HG02642 (cell line): ENCODE measurements at regions not wholly inside any gene's neighbourhood (a gene's known extent, or its start where the extent isn't known, plus 50 kb on each side); places are given as distances from the start of the nearest gene placed in this dataset.

Experiments
- ATAC-seq: cut with Tn5 transposase; IDR thresholded peaks from one replicate; pipeline ENCODE4 v1.9.1; 2021; ENCODE audit warnings: mild to moderate bottlenecking; ENCODE audit not compliant: unreplicated experiment, poor library complexity

DNA sequence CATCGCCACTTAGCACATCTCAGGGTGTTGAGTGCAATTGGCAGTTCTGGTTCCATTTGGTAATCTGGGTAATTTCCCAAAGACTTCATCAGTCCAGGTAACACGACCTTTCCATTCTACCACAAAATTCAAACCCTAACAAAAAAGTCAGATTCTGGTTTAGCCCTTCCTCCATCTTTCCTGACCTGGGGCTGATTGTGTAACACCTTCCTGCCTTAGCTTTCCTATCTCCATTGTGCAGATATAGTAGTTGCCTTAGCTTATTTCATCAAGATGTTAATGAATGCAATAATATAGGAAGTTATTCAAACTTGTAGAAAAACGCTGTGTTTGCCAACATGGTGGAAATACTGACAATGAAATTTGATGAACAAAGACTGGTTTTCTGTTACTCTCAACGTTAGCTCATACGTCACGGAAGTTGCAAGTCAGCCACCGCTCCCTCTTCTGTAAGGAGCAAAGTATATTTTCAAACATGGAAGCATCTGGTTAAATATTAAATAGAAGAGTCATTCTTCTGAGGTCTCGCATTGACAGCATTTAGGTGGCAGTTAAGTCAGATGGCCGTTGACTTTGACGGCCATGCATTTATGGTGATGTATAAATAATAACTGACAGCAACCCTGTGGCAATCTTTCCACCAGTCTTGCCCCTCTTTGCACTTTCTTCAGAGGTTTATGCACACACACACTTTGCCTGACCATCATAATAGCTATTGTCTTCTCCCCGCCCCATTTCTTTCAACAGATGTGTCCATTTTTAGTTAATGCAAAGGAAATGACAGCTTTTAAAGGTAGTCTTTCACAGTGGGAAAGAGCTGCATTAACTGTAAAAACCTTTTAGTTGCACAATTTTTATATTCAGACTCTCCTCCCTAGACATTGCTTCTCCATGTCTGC is 205.1 kb upstream of the BMPER start:
- no peak for ATAC-seq

DNA sequence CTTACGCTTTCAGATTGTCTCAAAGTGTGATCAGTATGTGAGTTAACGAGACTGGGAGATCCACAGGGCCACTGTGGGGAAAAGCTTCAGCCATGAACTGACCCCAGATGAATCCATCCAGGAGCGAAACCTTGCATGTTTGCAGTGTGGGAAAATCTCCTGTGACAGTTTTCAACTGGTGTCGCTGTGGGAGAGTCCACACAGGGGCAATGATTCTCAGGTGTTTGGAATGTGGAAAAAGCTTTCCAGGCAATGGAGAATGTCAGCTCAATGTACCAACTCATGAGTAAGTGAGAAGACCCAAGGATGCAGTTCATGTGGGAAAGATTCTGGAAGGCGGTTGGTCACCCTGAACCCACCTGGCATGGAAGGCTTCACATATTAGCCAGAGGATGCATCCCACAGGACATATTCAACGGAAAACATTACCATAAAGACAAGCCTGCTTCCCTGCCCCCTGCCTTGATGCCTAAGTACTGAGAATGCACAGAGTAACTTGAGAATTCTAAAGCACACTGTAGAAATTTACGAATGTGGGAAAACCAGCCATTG is 204.1 kb upstream of the BMPER start:
- ATAC-seq = no peak

DNA sequence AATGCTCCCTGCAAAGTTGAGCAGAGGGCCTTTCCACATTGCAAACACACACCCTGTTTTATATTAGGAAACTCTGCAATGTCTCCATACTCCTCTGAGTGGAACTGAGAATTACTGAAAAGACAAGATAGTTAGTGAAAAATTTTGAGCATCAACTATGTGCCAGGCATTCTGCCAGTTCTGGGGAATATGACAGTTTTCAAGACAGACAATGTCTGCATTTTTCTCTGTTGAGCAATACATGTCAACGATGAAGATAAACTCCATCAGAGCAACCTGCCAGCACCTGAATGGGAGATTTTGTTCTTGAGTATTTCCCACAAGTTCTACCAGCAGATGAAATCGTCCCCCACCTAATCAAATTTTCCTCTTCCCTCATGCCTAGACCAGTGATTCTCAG is 203.4 kb upstream of the BMPER start:
- no peak for ATAC-seq

DNA sequence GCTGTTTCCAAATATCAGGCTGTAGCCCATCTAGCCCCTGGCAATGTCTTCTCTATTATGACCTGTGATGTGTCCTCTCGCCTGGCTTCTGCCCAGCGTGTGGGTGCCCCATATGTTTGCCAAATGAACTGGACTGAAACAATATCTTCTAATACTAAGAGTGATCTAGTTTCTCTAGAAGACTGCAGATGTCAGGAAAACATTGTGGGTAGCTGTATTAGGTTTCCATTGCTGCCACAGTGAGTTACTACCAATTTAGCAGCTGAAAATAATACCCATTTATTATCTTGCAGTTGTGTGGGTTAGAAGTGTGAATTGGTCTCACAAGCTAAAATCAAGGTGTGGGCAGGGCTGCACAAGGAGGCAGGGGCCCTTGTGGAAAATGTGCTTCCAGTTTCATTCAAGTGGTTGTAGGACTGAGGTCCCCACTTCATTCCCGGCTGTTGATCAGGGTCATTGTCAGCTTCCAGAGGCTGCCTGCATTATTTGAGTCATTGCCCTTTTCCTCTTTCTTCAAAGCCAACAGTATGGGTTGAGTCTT is 202.8 kb upstream of the BMPER start:
- ATAC-seq = no peak

DNA sequence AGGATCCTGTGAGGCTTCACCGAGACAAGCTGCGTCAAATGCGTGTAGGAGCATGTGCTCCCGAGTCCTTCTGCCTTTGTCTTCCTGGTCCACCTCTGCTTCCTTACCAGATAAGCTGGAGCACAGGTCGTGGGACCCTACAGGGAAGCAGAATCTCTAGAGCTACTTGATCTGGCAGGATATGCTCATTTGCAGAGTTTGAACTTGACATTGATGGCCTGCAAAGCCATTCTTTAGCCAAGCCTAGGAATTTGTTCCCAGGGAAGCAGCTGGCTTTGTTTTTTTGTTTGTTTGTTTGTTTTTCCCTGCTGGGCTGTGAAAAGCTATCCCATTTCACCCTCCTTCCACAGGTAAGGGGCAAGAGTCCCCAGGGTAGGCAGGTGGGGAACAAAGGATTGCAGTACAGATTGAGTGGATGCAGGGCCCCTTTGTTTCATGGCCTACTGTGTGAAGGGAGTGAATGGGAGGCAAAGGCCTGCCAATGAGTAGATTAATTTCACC is 200.0 kb upstream of the BMPER start:
- ATAC-seq = no peak

DNA sequence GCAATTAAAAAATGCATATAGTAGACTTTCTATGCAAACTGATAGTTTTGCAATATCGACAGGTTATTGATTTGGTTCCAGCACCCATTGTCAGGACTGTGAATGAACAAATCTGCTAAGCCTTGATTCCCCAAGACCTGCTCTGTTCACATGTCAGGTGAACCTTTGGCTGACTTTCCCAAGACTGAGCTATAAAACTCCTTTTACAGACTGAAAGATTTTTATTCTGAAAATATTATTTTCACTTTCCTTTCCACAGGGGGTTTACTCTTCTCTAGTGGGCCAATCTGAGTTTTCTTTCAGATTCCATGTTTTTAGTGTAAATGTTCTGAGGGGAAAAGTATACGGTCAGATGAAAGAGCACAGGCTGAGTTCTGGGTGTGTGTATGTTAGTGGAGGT is 199.2 kb upstream of the BMPER start:
- no peak for ATAC-seq

DNA sequence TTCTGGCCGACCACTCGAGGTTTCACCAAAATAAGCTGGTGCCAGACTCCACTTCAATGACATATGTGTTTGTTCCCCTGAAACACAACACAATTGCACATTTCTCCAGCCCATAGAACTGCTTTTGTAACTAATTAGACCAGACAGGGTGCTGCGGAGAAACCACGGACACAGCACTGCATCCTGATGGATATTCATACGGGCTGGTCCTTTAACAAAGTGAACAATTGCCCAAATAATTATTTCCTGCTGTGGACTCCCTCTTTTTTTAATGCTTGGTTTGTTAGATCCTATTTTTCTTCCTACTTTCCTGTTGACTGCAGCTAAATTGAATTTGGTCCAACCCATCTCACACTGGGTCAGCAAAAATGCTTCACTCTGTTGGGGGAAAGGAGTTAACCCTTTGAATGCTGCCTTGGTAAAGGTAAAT is 198.6 kb upstream of the BMPER start:
- no peak for ATAC-seq

DNA sequence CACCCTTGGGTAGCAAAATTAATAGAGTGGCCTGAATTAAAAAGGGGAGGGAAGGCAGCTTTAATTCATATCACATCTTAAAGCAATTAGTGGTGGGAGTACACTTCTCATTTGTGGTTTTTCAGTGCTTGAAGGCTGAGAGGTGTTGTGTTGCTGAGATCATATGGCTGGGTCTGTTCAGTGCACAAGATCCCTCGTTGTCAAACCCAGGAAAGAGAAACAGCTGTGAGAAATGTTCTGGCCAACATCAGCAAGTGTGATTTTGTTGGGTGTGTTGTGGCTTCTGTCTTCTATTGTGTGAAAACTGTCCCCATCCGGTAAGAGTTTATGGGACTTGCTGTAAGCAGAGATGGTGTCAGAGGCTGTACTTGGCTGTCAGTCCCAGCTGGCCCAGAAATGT is 197.9 kb upstream of the BMPER start:
- ATAC-seq = no peak

DNA sequence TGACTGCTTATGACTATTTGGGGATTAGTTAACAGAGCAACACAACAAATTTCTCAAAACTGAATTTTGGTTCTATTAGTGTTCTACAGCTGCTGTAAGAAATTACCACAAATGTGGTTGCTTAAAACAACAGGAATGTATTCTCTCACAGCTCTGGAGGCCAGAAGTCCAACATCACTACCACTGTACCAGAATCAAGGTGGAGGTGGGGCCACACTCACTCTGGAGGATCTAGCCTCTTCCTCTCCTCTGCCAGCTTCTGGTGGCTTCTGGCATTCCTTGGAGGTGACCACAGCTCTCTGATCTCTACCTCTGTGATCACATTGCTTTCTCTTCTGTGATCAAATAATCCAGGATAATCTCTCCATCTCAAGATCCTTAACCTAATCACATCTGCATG is 194.7 kb upstream of the BMPER start:
- no peak for ATAC-seq

DNA sequence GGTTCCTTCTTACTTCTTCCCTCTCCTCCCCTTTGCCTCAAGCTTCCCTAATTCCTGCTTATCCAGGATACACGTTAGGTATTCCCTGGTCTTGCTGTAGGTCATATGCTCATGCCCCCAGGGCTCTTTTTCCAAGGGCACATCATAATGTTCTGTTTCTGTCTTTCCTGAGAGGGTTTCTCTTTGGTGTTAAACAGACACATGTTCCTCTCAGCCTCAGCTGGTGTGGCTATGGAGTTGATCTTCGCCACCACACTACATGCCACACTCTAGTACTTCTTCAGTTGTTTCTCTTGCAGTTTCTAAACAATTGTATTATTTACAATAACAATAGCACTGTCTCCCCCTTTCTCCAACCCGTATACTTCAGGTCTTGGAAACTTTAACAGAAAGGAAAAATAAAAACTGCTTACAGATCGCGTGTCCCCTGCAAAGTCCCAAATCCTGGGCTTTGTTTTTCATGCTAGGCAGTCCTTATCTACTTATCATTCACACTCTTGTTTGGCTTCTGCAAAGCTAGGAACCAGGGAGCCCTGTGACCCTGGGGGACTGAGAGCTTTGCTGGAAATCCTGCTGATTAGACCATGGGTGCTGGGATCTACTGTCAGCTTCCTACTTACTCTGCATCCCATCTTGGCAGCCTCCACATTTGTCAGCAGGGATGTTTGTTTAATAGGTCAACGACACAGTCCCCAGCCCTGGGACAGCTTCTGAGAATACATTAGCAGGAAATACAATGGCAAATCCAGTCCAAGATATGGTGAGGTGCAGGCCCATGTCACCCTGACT is 193.9 kb upstream of the BMPER start:
- ATAC-seq = no peak

DNA sequence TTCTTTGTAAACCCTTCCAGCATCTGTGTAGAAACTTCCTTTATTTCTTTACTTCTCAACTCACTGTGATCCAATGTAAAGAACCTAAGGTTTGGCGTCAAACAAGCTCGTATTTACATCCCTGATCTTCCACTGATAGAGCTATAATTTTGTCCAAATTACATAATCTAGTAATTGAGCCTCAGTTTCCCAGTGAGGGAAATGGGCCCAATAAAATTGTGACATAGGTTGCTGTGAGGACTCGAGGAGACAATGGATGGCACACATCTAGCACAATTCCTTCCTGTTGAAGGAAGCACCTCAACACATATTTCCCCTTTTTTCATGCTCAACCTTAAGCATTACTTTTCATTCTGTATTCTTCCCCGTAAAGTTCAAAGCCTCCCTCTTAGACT is 193.3 kb upstream of the BMPER start:
- ATAC-seq = no peak

DNA sequence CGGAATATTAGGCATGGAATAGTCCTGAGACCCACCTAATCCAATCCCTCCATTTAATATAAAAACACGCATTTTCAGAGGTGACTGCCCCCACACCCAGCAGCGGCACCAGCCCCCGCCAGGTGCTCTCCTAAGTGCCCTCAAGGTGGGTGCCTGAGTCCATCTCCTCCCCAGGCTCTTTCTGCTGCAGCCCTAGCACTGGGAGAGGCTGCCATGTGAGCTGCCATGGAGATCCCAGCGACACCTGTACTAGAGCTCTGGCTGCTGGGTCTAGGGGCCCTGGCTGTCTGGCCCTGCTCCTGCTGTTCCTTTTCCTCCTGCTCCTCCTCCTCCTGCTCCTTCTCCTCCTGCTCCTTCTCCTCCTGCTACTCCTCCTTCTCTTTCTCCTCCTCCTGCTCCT is 191.1 kb upstream of the BMPER start:
- ATAC-seq = no peak

DNA sequence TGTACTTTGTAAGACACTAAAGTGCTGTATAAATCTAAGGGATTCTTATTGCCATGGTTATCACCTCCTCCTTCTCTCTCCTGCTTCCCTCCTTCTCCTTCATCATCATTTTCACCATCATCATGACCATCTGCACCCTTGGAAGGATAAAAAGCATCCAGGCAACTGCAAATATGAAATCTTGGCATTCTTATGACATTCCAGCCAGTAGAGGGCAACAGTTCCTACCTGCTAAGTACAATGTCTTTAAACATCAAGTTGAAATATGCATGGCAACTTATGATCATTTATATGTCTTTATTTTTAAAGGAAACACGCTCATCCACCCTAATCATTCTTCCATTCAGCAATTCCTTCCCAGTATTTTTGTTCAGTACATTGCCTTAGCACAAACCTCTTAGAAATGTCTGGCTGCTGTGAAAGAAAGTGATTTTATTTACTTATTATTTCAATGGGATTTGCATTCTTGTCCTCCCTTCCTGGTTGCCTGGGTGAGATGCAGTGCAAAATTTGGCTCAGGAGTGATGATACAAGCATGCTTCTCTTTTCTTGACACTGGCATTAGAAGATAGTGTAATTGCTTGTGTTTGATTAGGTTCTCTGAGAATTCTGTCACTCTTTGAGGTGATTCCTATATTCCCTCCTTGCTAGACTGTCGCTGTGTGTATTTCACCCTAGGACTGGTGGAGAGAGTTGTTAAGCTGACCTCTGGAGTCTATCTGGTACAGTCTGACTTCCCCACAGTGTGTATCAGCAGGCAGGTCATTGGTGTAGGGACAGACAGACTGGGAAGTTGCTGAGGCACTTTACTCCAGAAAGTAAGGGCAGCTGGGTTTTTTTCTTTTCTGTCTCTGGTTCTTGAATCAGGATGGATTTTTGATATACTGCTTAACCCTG is 188.5 kb upstream of the BMPER start:
- ATAC-seq = no peak

DNA sequence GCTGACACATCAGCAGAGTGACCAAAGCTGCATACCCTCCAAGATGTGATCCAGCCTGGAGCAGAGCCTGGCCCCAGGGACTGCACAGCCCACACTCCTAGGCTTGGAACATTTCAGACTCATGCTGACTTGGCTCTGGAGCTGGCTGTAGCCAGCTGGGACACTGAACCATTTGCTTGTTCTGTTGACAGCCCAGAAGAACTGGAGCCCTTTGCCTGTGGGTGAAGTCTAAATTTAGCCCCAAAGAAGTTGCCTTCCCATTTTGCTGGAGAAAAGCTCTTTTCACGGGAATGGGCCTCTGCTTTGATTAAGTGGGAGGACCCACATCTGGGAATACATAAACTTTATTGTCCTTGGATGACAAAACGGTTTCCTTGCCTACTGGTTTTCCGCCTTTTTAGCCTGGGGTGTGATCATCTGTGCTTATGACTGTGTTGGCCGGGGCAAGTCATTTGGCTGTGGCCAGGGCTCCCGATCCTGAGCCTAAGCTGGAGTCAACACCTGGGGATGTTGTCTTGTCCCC is 186.2 kb upstream of the BMPER start:
- ATAC-seq = no peak

DNA sequence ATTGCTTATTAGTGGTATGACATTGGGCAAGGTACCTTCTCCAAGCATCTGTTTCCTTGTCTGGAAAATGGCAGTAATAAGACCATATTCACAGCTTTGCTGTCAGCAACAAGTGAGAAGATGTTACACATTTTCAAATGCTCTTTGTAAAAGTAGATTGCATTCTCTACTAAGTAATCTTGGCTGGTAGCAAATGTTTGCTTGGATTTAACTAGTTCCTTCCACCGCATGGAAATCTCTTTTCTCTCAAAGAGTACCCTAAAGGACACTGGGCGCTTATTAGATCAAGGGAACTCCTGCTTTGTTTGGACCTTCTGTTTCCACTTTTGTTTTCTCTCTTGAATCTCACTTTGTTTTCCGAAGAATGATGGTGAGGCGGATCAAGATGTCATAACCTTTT is 185.2 kb upstream of the BMPER start:
- ATAC-seq = no peak

DNA sequence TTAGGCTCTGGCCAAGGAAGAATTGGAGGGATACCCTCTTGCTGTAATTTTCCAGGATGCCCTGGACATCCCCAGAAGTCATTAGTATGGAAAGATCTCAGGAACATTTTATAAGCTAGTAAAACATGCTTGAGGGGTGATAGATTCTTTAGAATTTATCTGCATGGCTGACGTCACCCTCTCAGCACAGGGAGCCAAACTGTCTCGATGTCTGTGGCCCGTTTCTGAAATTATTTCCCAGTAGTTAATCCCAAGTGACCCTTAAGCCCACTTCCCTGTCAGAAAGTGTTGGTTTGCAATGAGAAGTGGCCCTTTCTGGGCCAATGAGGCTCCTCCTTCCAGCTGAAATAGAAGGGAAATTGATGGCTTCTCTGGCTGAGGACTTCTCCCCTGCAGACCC is 184.5 kb upstream of the BMPER start:
- ATAC-seq = no peak

DNA sequence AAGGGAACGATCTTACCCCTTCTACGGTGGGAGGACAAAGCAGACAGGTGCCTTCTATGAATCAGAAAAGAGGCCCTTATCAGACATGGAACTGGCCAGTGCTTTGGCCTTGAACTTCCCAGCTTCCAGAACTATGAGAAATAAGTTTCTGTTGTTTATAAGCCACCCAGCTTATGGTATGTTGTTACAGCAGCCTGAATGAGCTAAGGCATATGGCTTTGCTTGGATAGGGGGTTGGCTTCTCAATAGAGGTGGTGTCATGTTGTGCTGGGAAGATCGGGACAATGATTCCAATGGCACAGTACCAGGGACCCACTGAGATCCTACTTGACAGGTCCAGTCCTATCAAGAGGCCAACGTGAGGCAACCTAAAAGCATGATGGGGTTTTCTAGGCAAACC is 183.4 kb upstream of the BMPER start:
- ATAC-seq = no peak

DNA sequence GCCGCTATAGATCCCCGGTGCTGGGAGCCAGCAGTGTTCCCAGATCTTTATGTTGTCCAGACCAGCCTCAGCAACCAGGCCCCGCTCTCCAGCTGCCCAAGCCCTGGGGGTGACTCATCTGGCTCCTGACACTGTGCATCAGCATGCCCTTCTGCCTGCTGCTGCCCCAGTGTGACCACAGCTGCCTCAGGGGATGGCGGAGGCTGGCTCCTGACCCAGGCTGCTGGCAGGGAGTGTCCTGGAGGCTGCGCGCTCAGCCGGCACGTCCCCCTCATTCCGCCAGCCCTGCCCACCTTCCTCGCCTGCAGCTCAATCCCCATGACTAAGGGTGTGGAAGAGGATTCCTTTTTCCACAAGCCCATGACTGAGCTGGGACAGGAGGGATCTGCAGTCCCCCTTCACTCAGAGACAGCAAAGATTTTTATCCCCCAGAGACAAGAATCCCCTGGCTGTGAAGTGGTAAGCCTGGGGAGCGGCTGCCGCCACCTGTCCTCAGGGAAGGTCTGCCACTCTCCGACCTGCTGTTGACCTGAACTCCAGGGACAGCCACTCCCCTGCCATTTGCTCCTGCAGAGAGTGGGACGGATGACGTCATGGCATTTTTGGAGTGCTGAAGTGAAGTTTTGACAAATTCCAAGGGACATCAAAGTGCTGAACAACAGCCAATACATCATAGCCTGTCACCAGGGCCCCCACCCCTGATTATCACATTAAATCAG is 182.8 kb upstream of the BMPER start:
- ATAC-seq = no peak

DNA sequence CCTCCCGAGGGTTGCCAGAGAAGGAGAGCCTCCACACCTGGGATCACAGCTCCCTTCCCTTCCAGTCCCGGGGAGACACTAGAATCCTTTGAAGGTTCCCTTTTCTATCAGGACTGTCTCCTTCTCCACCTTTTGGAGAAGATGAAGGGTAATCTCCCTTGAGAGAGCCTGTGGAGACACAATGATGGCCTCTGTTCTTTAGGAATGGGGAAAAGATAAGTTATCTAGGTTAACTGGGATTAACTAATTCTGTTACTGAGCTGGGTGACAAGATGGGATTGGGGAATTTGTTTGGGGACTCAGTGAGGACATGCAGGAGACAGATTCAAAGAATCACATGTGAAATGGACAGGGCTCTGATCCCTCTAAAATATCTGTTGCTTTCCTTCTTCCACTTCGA is 181.1 kb upstream of the BMPER start:
- no peak for ATAC-seq
